Neural cell (in vitro differentiated cells): ENCODE measurements at regions not wholly inside any gene's neighbourhood (a gene's known extent, or its start where the extent isn't known, plus 50 kb on each side); places are given as distances from the start of the nearest gene placed in this dataset.

Experiments used
- H2AFZ ChIP-seq: fragments of 200-600, 300-800 bp; sonication (generic), shearing (Covaris generic); 2 replicates; pipeline ENCODE4 v1.6.0; 2014; ENCODE audit warnings: low read depth, mild to moderate bottlenecking, antibody characterized with exemption, low read length, moderate library complexity
- H3F3A ChIP-seq: fragments of 200-600 bp; shearing (Covaris generic); 2 replicates; pipeline ENCODE4 v1.6.1; 2016; ENCODE audit warnings: mild to moderate bottlenecking, moderate library complexity, mixed read lengths, antibody characterized with exemption, low read length; ENCODE audit not compliant: insufficient read depth, poor library complexity, severe bottlenecking
- H3K27ac ChIP-seq: fragments of 200-600, 300-800 bp; sonication (generic), shearing (Covaris generic); 2 replicates; pipeline ENCODE4 v1.5.1; 2014; ENCODE audit warnings: mild to moderate bottlenecking, low read length, moderate library complexity
- H3K27me3 ChIP-seq: fragments of 300-800, 200-600 bp; sonication (generic), shearing (Covaris generic); 2 replicates; pipeline ENCODE4 v1.6.0; 2014; ENCODE audit warnings: mild to moderate bottlenecking, low read depth, low read length, moderate library complexity; ENCODE audit not compliant: insufficient read depth
- H3K36me3 ChIP-seq: fragments of 300-800, 200-600 bp; sonication (generic), shearing (Covaris generic); 2 replicates; pipeline ENCODE4 v1.5.1; 2014; ENCODE audit warnings: mild to moderate bottlenecking, antibody characterized with exemption, low read length, moderate library complexity; ENCODE audit not compliant: insufficient read depth
- H3K4me2 ChIP-seq: fragments of 300-800, 200-600 bp; sonication (generic), shearing (Covaris generic); 2 replicates; pipeline ENCODE4 v1.6.0; 2014; ENCODE audit warnings: mild to moderate bottlenecking, low read length
- H3K4me3 ChIP-seq: fragments of 300-800, 200-600 bp; sonication (generic), shearing (Covaris generic); 2 replicates; pipeline ENCODE4 v1.5.1; 2014; ENCODE audit warnings: mild to moderate bottlenecking, low read length, moderate library complexity
- H3K79me2 ChIP-seq: fragments of 200-600 bp; shearing (Covaris generic); replicated peaks from 2 replicates; pipeline ENCODE4 v1.6.0; 2014; ENCODE audit warnings: mild to moderate bottlenecking, low read length, moderate library complexity; ENCODE audit not compliant: insufficient read depth
- H3K9ac ChIP-seq: fragments of 300-800, 200-600 bp; sonication (generic), shearing (Covaris generic); 2 replicates; pipeline ENCODE4 v1.6.1; 2016; ENCODE audit warnings: mild to moderate bottlenecking, low read length, mixed read lengths
- H3K9me2 ChIP-seq: fragments of 200-600 bp; shearing (Covaris generic); 2 replicates; pipeline ENCODE4 v1.6.1; 2016; ENCODE audit warnings: mild to moderate bottlenecking, low read length, mixed read lengths; ENCODE audit not compliant: insufficient read depth
- H3K9me3 ChIP-seq: fragments of 200-600, 300-800 bp; sonication (generic), shearing (Covaris generic); 2 replicates; pipeline ENCODE4 v1.6.1; 2016; ENCODE audit warnings: mild to moderate bottlenecking, mixed run types, low read length, moderate library complexity, mixed read lengths
- H4K20me1 ChIP-seq: fragments of 200-600 bp; shearing (Covaris generic); 2 replicates; pipeline ENCODE4 v1.6.1; 2016; ENCODE audit warnings: mild to moderate bottlenecking, mixed run types; ENCODE audit not compliant: insufficient read depth
- EP300 ChIP-seq: fragments of 450-650 bp; conservative IDR thresholded peaks from 2 replicates; pipeline ENCODE4 v1.6.1; 2014; ENCODE audit warnings: antibody characterized with exemption, mild to moderate bottlenecking, moderate library complexity; ENCODE audit not compliant: poor library complexity, severe bottlenecking
- EZH2 ChIP-seq: fragments of 200-600, 300-800 bp; shearing (Covaris generic), sonication (generic); IDR thresholded peaks from 2 replicates; pipeline ENCODE4 v1.6.1; 2014; ENCODE audit warnings: antibody characterized with exemption, low read length, borderline replicate concordance, mild to moderate bottlenecking; ENCODE audit not compliant: insufficient read depth, poor library complexity, severe bottlenecking
- MXI1 ChIP-seq: fragments of 450-650 bp; conservative IDR thresholded peaks from 2 replicates; pipeline ENCODE4 v1.6.1; 2014; ENCODE audit warnings: antibody characterized with exemption, mild to moderate bottlenecking; ENCODE audit not compliant: poor library complexity, severe bottlenecking
- POLR2AphosphoS5 ChIP-seq: IDR thresholded peaks from 2 replicates; pipeline ENCODE4 v1.6.1; 2012
- RAD21 ChIP-seq: fragments of 450-650 bp; conservative IDR thresholded peaks from 2 replicates; pipeline ENCODE4 v1.6.1; 2014; ENCODE audit warnings: antibody characterized with exemption, mild to moderate bottlenecking, moderate library complexity
- SMC3 ChIP-seq: fragments of 450-650 bp; conservative IDR thresholded peaks from 2 replicates; pipeline ENCODE4 v1.6.1; 2014; ENCODE audit warnings: antibody characterized with exemption, mild to moderate bottlenecking, moderate library complexity; ENCODE audit not compliant: poor library complexity
- TAF1 ChIP-seq: IDR thresholded peaks from 2 replicates; pipeline ENCODE4 v1.6.1; 2012; ENCODE audit warnings: low read depth
- TF ChIP-seq, protein P1 (sequence below): IDR thresholded peaks from 2 replicates; pipeline ENCODE4 v1.6.1; 2012; ENCODE audit warnings: borderline replicate concordance
- TF ChIP-seq, protein P2 (sequence below): fragments of 450-650 bp; IDR thresholded peaks from 2 replicates; pipeline ENCODE4 v1.5.1; 2014; ENCODE audit warnings: antibody characterized with exemption, mild to moderate bottlenecking, moderate library complexity; ENCODE audit not compliant: poor library complexity, severe bottlenecking

DNA sequence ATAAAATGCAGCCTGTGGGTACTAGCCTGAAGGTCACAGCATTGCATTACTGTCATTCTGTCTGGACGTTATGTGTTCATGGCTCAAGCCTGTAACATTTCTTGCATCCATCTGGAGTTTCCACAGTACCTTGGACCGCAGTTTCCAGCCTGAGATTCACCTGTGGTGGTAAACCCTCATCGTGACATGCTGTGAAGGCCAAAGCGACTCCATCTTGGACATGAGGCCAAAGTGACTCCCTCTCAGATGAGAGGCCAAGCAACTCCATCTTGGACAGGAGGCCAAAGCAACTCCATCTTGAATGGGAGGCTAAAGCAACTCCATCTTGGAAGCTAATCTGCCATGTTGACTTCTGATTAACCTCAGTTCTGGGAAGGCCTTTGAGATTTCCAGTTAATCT is 257.7 kb upstream of the MYT1L start:
- TF ChIP-seq EP300, result no peak
- no peak for TF ChIP-seq POLR2AphosphoS5
- no peak for TF ChIP-seq TAF1
- TF ChIP-seq, protein P1, sequence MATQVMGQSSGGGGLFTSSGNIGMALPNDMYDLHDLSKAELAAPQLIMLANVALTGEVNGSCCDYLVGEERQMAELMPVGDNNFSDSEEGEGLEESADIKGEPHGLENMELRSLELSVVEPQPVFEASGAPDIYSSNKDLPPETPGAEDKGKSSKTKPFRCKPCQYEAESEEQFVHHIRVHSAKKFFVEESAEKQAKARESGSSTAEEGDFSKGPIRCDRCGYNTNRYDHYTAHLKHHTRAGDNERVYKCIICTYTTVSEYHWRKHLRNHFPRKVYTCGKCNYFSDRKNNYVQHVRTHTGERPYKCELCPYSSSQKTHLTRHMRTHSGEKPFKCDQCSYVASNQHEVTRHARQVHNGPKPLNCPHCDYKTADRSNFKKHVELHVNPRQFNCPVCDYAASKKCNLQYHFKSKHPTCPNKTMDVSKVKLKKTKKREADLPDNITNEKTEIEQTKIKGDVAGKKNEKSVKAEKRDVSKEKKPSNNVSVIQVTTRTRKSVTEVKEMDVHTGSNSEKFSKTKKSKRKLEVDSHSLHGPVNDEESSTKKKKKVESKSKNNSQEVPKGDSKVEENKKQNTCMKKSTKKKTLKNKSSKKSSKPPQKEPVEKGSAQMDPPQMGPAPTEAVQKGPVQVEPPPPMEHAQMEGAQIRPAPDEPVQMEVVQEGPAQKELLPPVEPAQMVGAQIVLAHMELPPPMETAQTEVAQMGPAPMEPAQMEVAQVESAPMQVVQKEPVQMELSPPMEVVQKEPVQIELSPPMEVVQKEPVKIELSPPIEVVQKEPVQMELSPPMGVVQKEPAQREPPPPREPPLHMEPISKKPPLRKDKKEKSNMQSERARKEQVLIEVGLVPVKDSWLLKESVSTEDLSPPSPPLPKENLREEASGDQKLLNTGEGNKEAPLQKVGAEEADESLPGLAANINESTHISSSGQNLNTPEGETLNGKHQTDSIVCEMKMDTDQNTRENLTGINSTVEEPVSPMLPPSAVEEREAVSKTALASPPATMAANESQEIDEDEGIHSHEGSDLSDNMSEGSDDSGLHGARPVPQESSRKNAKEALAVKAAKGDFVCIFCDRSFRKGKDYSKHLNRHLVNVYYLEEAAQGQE, result no peak
- TF ChIP-seq, protein P2, sequence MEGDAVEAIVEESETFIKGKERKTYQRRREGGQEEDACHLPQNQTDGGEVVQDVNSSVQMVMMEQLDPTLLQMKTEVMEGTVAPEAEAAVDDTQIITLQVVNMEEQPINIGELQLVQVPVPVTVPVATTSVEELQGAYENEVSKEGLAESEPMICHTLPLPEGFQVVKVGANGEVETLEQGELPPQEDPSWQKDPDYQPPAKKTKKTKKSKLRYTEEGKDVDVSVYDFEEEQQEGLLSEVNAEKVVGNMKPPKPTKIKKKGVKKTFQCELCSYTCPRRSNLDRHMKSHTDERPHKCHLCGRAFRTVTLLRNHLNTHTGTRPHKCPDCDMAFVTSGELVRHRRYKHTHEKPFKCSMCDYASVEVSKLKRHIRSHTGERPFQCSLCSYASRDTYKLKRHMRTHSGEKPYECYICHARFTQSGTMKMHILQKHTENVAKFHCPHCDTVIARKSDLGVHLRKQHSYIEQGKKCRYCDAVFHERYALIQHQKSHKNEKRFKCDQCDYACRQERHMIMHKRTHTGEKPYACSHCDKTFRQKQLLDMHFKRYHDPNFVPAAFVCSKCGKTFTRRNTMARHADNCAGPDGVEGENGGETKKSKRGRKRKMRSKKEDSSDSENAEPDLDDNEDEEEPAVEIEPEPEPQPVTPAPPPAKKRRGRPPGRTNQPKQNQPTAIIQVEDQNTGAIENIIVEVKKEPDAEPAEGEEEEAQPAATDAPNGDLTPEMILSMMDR, result no peak
- TF ChIP-seq SMC3, result no peak
- no peak for TF ChIP-seq EZH2
- no peak for TF ChIP-seq MXI1
- no peak for TF ChIP-seq RAD21
- Histone ChIP-seq H3K27ac (no peak overlapping the region), H3K79me2 (no peaks in the 10 kb centered on the region), H3K9me2 (no peaks in the 10 kb centered on the region), H3K9ac (no peak overlapping the region), H3K4me3 (no peak overlapping the region), H3K27me3 (no peaks in the 10 kb centered on the region), H4K20me1 (no peaks in the 10 kb centered on the region), H3K9me3 (no peaks in the 10 kb centered on the region), H3K4me2 (no peak overlapping the region), H3F3A (no peaks in the 10 kb centered on the region), H3K36me3 (no peaks in the 10 kb centered on the region), H2AFZ (no peak overlapping the region)

DNA sequence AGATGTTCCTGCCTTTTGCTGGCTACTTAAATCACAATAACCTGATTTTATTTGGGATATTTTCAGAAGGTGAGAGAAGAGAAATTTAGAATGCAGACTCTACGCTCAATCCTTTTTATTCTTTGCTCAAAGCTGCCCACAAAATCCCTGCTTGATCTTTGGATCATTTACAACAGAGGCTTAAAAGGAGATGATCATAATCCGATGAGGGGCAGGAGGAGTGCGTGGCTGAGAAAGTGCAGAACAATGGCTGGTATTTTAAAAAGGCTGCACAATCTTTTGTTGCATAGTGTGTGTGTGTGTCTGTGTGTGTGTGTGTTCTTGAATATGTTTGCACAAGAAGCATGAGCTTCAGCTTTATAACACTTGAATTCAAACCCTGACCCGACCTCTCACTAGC is 256.3 kb upstream of the MYT1L start:
- H2AFZ ChIP-seq, result no peak overlapping the region
- no peak overlapping the region for H3K4me3 ChIP-seq
- H3K27me3 ChIP-seq, result no peaks in the 10 kb centered on the region
- H3K9me3 ChIP-seq, result no peaks in the 10 kb centered on the region
- no peaks in the 10 kb centered on the region for H3K9me2 ChIP-seq
- H3K79me2 ChIP-seq, result no peaks in the 10 kb centered on the region
- H3K36me3 ChIP-seq, result no peaks in the 10 kb centered on the region
- H3K9ac ChIP-seq, result no peak overlapping the region
- no peak overlapping the region for H3K4me2 ChIP-seq
- H3K27ac ChIP-seq, result no peak overlapping the region
- H4K20me1 ChIP-seq, result no peaks in the 10 kb centered on the region
- TF ChIP-seq, protein P2, result no peak
- TF ChIP-seq RAD21 (no peak), EP300 (no peak), SMC3 (no peak), POLR2AphosphoS5 (no peak), MXI1 (no peak), EZH2 (no peak), TAF1 (no peak)
- TF ChIP-seq, protein P1, result no peak
- H3F3A ChIP-seq, result no peaks in the 10 kb centered on the region
